Erythroblast (primary cell): ENCODE measurements at regions not wholly inside any gene's neighbourhood (a gene's known extent, or its start where the extent isn't known, plus 50 kb on each side); places are given as distances from the start of the nearest gene placed in this dataset.

Experiments
- GATA1 ChIP-seq: IDR thresholded peaks from 2 replicates; pipeline ENCODE4 v1.6.1; 2011; ENCODE audit warnings: low read depth, mild to moderate bottlenecking, control low read depth, low read length, moderate library complexity
- POLR2A ChIP-seq: IDR thresholded peaks from 2 replicates; pipeline ENCODE4 v1.6.1; 2011; ENCODE audit warnings: mild to moderate bottlenecking, low read length

DNA sequence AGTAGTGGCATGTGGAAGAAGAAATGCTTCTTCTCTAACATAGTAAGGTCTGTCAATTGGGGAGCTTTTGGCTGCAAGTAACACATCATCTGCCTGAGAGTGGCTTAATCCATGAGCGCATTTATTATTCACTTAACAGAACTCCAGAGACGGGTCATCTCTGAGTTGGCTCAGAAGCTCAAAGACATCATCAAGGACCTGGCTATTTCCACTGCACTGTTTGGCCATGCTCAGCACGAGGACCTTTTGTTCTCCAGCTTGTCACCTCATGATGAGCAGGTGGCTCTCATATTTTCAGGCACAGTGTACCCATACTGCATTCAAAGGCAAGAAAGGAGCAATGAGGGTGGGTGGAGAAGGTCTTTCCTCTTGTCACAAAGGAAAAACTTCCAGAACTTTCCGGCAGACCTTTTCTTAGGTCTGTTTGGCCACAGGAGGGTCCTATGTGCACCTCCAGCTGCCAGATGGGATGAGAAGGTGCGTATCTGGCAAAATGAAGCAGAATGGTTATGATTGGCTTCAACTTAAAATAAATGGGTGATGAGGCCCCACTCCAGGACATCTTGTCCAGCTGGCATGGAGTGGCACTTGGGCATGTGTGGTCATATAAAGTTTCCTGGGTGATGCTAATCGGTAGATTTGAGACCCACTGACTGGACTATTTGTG, 55.6 kb upstream of the SHH start:
- TF ChIP-seq POLR2A (no peak), GATA1 (no peak)
